ENCODE measurements at regions not wholly inside any gene's neighbourhood (a gene's known extent, or its start where the extent isn't known, plus 50 kb on each side); places are given as distances from the start of the nearest gene placed in this dataset.

GRCh38 chr14:97298331-97298730 is 501.1 kb downstream of the VRK1 start:
- Mint-ChIP-seq H3K27ac (ENCODE audit: unreplicated experiment) (no peak overlapping the region), H3K27me3 (ENCODE audit: unreplicated experiment) (no peaks in the 10 kb centered on the region), H3K4me1 (ENCODE audit: low read depth, unreplicated experiment) (no peaks in the 10 kb centered on the region), H3K9me3 (ENCODE audit: unreplicated experiment) (no peaks in the 10 kb centered on the region), H3K36me3 (ENCODE audit: unreplicated experiment) (no peaks in the 10 kb centered on the region), H3K4me3 (ENCODE audit: unreplicated experiment) (no peak overlapping the region)
- peak; percentile 40 for DNase-seq
- TF ChIP-seq CTCF (IDR thresholded peaks at IDR 0.05; ENCODE audit: partially characterized antibody, unreplicated experiment), result peak; percentile 17

- Mint-ChIP-seq H3K4me3 (ENCODE audit: unreplicated experiment) (no peak overlapping the region), H3K27me3 (ENCODE audit: unreplicated experiment) (no peaks in the 10 kb centered on the region), H3K4me1 (ENCODE audit: low read depth, unreplicated experiment) (no peaks in the 10 kb centered on the region), H3K9me3 (ENCODE audit: unreplicated experiment) (no peaks in the 10 kb centered on the region), H3K36me3 (ENCODE audit: unreplicated experiment) (no peaks in the 10 kb centered on the region), H3K27ac (ENCODE audit: unreplicated experiment) (no peak overlapping the region)
- TF ChIP-seq CTCF (IDR thresholded peaks at IDR 0.05; ENCODE audit: partially characterized antibody, unreplicated experiment), result no peak
- DNase-seq, result no peak
These were observed 501.6 kb downstream of the VRK1 start for GRCh38 chr14:97298736-97299135.

- TF ChIP-seq CTCF (IDR thresholded peaks at IDR 0.05; ENCODE audit: partially characterized antibody, unreplicated experiment), result no peak
- Mint-ChIP-seq H3K4me1 (ENCODE audit: low read depth, unreplicated experiment) (no peaks in the 10 kb centered on the region), H3K27me3 (ENCODE audit: unreplicated experiment) (no peaks in the 10 kb centered on the region), H3K36me3 (ENCODE audit: unreplicated experiment) (no peaks in the 10 kb centered on the region), H3K9me3 (ENCODE audit: unreplicated experiment) (no peaks in the 10 kb centered on the region), H3K27ac (ENCODE audit: unreplicated experiment) (no peak overlapping the region), H3K4me3 (ENCODE audit: unreplicated experiment) (no peak overlapping the region)
- no peak for DNase-seq
These were observed 502.5 kb downstream of the VRK1 start for GRCh38 chr14:97299661-97300060.

- Mint-ChIP-seq H3K36me3 (ENCODE audit: unreplicated experiment) (no peaks in the 10 kb centered on the region), H3K4me1 (ENCODE audit: low read depth, unreplicated experiment) (no peaks in the 10 kb centered on the region), H3K4me3 (ENCODE audit: unreplicated experiment) (no peak overlapping the region), H3K27ac (ENCODE audit: unreplicated experiment) (no peak overlapping the region), H3K9me3 (ENCODE audit: unreplicated experiment) (no peaks in the 10 kb centered on the region), H3K27me3 (ENCODE audit: unreplicated experiment) (no peaks in the 10 kb centered on the region)
- no peak for TF ChIP-seq CTCF (IDR thresholded peaks at IDR 0.05; ENCODE audit: partially characterized antibody, unreplicated experiment)
- no peak for DNase-seq
These were observed 504.9 kb downstream of the VRK1 start for GRCh38 chr14:97301931-97302559.

- no peak for TF ChIP-seq CTCF (IDR thresholded peaks at IDR 0.05; ENCODE audit: partially characterized antibody, unreplicated experiment)
- DNase-seq, result no peak
- Mint-ChIP-seq H3K4me1 (ENCODE audit: low read depth, unreplicated experiment) (no peaks in the 10 kb centered on the region), H3K9me3 (ENCODE audit: unreplicated experiment) (no peaks in the 10 kb centered on the region), H3K4me3 (ENCODE audit: unreplicated experiment) (no peak overlapping the region), H3K27me3 (ENCODE audit: unreplicated experiment) (peaks cover 2% of the 10 kb centered on the region), H3K27ac (ENCODE audit: unreplicated experiment) (no peak overlapping the region), H3K36me3 (ENCODE audit: unreplicated experiment) (no peaks in the 10 kb centered on the region)
These were observed 509.1 kb downstream of the VRK1 start for GRCh38 chr14:97306133-97306759.
